GM12878 (cell line): ENCODE measurements at regions not wholly inside any gene's neighbourhood (a gene's known extent, or its start where the extent isn't known, plus 50 kb on each side); places are given as distances from the start of the nearest gene placed in this dataset.

Experiments
- CHD4 ChIP-seq: fragments of 200-600 bp; sonication (generic); IDR thresholded peaks from 2 replicates; pipeline ENCODE4 v1.6.1; 2016; ENCODE audit warnings: mild to moderate bottlenecking
- JUND ChIP-seq: IDR thresholded peaks from 2 replicates; pipeline ENCODE4 v1.6.1; 2012; ENCODE audit warnings: low read depth, mild to moderate bottlenecking, low read length, improper control_type of control experiment, moderate library complexity
- KAT2A ChIP-seq: conservative IDR thresholded peaks from 2 replicates; pipeline ENCODE4 v1.6.1; 2011; ENCODE audit warnings: low read depth, low read length; ENCODE audit not compliant: control insufficient read depth
- KDM1A ChIP-seq: fragments of 200-600 bp; sonication (generic); IDR thresholded peaks from 2 replicates; pipeline ENCODE4 v1.6.1; 2016; ENCODE audit warnings: borderline replicate concordance
- MEF2A ChIP-seq: IDR thresholded peaks from 2 replicates; pipeline ENCODE4 v1.6.1; 2011; ENCODE audit warnings: low read depth, mild to moderate bottlenecking, low read length, moderate library complexity; ENCODE audit not compliant: insufficient read depth
- MXI1 ChIP-seq: fragments of 150-350 bp; IDR thresholded peaks from 2 replicates; pipeline ENCODE4 v1.6.1; 2011; ENCODE audit warnings: low read depth, mild to moderate bottlenecking, inconsistent platforms, low read length, improper control_type of control experiment
- NFXL1 ChIP-seq: fragments of 450-650 bp; IDR thresholded peaks from 2 replicates; pipeline ENCODE4 v1.6.1; 2017; ENCODE audit warnings: antibody characterized with exemption, mild to moderate bottlenecking, borderline replicate concordance
- NFYA ChIP-seq: IDR thresholded peaks from 2 replicates; pipeline ENCODE4 v1.6.1; 2011; ENCODE audit warnings: low read depth, mild to moderate bottlenecking, low read length, improper control_type of control experiment, borderline replicate concordance
- NKRF ChIP-seq: fragments of 450-650 bp; conservative IDR thresholded peaks from 2 replicates; pipeline ENCODE4 v1.6.1; 2017; ENCODE audit warnings: mild to moderate bottlenecking, moderate library complexity
- PBX3 ChIP-seq: IDR thresholded peaks from 2 replicates; pipeline ENCODE4 v1.6.1; 2011; ENCODE audit warnings: mild to moderate bottlenecking, low read depth, low read length, moderate library complexity; ENCODE audit not compliant: insufficient replicate concordance
- POU2F2 ChIP-seq: IDR thresholded peaks from 3 replicates; pipeline ENCODE4 v1.6.1; 2011; ENCODE audit warnings: low read depth, mild to moderate bottlenecking, low read length, borderline replicate concordance
- RCOR1 ChIP-seq: conservative IDR thresholded peaks from 2 replicates; pipeline ENCODE4 v1.6.1; 2012; ENCODE audit warnings: low read depth, low read length, improper control_type of control experiment
- RELB ChIP-seq: fragments of 450-650 bp; IDR thresholded peaks from 2 replicates; pipeline ENCODE4 v1.6.1; 2017; ENCODE audit warnings: low read depth, mild to moderate bottlenecking, moderate library complexity
- REST ChIP-seq: IDR thresholded peaks from 2 replicates; pipeline ENCODE4 v1.6.1; 2012; ENCODE audit warnings: mild to moderate bottlenecking, low read depth, low read length
- RFX5 ChIP-seq: IDR thresholded peaks from 2 replicates; pipeline ENCODE4 v1.6.1; 2011; ENCODE audit warnings: low read depth, low read length, improper control_type of control experiment
- SUPT20H ChIP-seq: IDR thresholded peaks from 2 replicates; pipeline ENCODE4 v1.6.1; 2011; ENCODE audit warnings: low read depth, mild to moderate bottlenecking, low read length, moderate library complexity, borderline replicate concordance; ENCODE audit not compliant: control insufficient read depth
- ZNF24 ChIP-seq: fragments of 450-650 bp; IDR thresholded peaks from 2 replicates; pipeline ENCODE4 v1.6.1; 2017; ENCODE audit warnings: antibody characterized with exemption, mild to moderate bottlenecking

GRCh38 chr10:108544500-108545120 lies 1378.7 kb downstream of the XPNPEP1 start (continued):
- no peak for TF ChIP-seq RFX5
- no peak for TF ChIP-seq CHD4
- no peak for TF ChIP-seq MXI1
- no peak for TF ChIP-seq NKRF
- no peak for TF ChIP-seq RELB
- TF ChIP-seq KAT2A, result no peak
- TF ChIP-seq JUND, result no peak
- TF ChIP-seq PBX3, result no peak
- TF ChIP-seq POU2F2, result peak; percentile 26; the same call in 1 of the 3 replicates
- no peak for TF ChIP-seq SUPT20H
- no peak for TF ChIP-seq NFYA
- TF ChIP-seq ZNF24, result no peak
- no peak for TF ChIP-seq RCOR1
- no peak for TF ChIP-seq REST
- TF ChIP-seq NFXL1, result no peak
- no peak for TF ChIP-seq KDM1A
- no peak for TF ChIP-seq MEF2A
